C4-2B (cell line): ENCODE measurements at regions not wholly inside any gene's neighbourhood (a gene's known extent, or its start where the extent isn't known, plus 50 kb on each side); places are given as distances from the start of the nearest gene placed in this dataset.

Experiments used
- ZFX ChIP-seq: fragments of 450-650 bp; IDR thresholded peaks from 2 replicates; pipeline ENCODE4 v1.6.1; 2017
- TF ChIP-seq, protein P1 (sequence below): fragments of 450-650 bp; conservative IDR thresholded peaks from 2 replicates; pipeline ENCODE4 v1.5.1; 2017; ENCODE audit warnings: mild to moderate bottlenecking

DNA sequence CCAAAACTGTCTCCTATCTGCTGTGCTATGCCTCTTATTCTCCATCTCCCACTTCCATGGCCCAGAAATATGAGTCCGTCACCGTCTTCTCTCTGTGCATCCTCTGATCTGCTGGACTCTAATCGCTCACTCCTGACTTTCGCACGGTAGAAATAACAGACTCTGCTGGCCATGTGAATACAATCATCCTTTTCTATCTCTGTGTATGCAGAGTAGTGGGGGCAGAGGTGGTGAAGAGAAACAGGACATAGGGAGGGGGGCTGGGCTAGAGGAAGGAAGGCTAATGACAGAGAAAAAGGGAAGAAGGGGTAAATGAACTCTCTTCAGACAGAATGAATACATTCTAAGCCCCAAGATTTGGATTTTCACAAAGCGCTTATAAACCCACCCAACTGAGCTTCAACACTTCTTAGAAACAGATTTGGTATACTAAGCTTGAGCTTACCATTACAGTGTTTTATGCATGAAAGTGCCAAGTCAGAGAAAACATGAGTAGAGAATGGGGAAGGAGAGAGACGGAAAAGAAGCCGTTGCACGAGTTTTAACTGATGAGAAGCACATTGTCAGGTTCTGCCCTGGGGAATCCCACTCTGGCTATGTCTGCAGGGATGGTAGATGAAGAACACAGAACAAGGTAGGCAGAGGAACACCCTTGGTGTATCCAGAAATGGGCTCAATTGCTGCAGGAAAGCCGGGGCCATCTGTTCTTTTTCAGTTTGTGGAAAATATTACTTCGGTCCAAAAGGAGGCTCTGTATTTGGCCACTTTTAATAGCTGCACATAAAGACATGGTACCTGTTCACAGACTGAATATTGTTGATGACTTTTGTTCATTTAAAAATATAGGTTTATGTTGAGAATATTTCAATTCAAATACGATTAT, 324.7 kb downstream of the ETS1 start:
- TF ChIP-seq, protein P1, sequence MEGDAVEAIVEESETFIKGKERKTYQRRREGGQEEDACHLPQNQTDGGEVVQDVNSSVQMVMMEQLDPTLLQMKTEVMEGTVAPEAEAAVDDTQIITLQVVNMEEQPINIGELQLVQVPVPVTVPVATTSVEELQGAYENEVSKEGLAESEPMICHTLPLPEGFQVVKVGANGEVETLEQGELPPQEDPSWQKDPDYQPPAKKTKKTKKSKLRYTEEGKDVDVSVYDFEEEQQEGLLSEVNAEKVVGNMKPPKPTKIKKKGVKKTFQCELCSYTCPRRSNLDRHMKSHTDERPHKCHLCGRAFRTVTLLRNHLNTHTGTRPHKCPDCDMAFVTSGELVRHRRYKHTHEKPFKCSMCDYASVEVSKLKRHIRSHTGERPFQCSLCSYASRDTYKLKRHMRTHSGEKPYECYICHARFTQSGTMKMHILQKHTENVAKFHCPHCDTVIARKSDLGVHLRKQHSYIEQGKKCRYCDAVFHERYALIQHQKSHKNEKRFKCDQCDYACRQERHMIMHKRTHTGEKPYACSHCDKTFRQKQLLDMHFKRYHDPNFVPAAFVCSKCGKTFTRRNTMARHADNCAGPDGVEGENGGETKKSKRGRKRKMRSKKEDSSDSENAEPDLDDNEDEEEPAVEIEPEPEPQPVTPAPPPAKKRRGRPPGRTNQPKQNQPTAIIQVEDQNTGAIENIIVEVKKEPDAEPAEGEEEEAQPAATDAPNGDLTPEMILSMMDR, result no peak
- no peak for TF ChIP-seq ZFX
